ENCODE measurements at regions not wholly inside any gene's neighbourhood (a gene's known extent, or its start where the extent isn't known, plus 50 kb on each side); places are given as distances from the start of the nearest gene placed in this dataset.

DNA sequence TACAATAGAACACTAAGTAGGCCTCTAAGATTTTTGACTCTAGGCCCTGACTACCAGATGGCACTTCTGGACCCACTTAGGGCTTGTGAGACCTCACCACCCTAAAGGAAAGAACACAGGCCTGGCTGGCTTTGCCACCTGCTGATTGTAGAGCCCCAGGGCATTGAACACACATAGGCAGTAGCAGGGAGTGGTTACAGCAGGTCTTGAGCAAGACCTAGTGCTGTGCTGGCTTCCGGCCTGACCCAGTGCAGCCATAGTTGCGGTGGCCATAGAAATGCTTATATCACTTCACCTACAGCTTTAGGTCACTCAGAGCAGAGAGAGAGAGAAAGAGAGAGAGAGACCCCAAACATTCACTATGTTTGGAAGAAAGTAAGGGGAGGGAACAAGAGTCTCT, 223.2 kb downstream of the LRATD1 start:
- intact Hi-C loops (cut with DNase I; ENCODE audit: low total_unique reads): no loop called here

DNA sequence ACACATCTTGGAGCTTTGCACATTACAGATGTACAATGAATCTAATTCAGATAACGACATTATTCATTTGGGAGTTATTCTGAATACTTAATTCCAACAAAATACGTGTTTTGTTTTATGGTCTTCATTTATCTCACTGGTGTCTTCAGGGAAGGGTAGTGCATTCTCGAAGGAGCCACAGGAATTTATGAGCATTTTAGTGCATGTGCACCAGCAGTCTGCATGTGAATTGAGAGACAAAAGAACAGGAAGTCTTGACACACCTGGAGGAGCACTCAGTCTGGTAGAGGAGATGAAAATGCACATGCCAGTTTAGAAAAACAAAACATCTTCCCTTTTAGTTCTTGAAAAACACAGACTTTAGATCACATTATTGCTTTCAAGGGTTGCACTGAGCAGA, 228.7 kb downstream of the LRATD1 start:
- Histone ChIP-seq H3K4me1 (no peaks in the 10 kb centered on the region), H3K4me3 (no peak overlapping the region), H3K27ac (no peak overlapping the region), H3K36me3 (no peaks in the 10 kb centered on the region), H3K9me3 (peaks cover 0 to 26% (median 17%) of the 10 kb centered on the region in 8 donors), H3K27me3 (replicated peaks in 1 of 7) (no peaks in the 10 kb centered on the region)
- intact Hi-C loops (cut with DNase I; ENCODE audit: low total_unique reads): no loop called here
- TF ChIP-seq, protein P1, sequence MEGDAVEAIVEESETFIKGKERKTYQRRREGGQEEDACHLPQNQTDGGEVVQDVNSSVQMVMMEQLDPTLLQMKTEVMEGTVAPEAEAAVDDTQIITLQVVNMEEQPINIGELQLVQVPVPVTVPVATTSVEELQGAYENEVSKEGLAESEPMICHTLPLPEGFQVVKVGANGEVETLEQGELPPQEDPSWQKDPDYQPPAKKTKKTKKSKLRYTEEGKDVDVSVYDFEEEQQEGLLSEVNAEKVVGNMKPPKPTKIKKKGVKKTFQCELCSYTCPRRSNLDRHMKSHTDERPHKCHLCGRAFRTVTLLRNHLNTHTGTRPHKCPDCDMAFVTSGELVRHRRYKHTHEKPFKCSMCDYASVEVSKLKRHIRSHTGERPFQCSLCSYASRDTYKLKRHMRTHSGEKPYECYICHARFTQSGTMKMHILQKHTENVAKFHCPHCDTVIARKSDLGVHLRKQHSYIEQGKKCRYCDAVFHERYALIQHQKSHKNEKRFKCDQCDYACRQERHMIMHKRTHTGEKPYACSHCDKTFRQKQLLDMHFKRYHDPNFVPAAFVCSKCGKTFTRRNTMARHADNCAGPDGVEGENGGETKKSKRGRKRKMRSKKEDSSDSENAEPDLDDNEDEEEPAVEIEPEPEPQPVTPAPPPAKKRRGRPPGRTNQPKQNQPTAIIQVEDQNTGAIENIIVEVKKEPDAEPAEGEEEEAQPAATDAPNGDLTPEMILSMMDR (IDR thresholded peaks at IDR 0.05 in 8 of 11, conservative IDR thresholded peaks at IDR 0.05 in 3 of 11): no peak
- TF ChIP-seq POLR2A (IDR thresholded peaks at IDR 0.05): no peak
- TF ChIP-seq POLR2AphosphoS5 (IDR thresholded peaks at IDR 0.05): no peak
- DNase-seq: no peak
- 61 to 78% (median 75%) methylated on average over 3 of the region's 3 CpGs for WGBS, 5 donors

More for the DNA sequence above, 223.2 kb downstream of the LRATD1 start:
- H3K4me1 ChIP-seq: no peaks in the 10 kb centered on the region
- H3K4me3 ChIP-seq: no peak overlapping the region
- H3K27ac ChIP-seq: no peak overlapping the region
- 76 to 96% (median 94%) methylated on average over 2 of the region's 2 CpGs for WGBS, 5 donors
- no peak for DNase-seq
- no peaks in the 10 kb centered on the region for H3K36me3 ChIP-seq
- TF ChIP-seq, protein P1 (IDR thresholded peaks at IDR 0.05 in 8 of 11, conservative IDR thresholded peaks at IDR 0.05 in 3 of 11): no peak
- TF ChIP-seq POLR2A (IDR thresholded peaks at IDR 0.05): no peak
- no peak for TF ChIP-seq POLR2AphosphoS5 (IDR thresholded peaks at IDR 0.05)
- H3K9me3 ChIP-seq: peaks cover 0 to 48% (median 33%) of the 10 kb centered on the region in 8 donors
- no peaks in the 10 kb centered on the region for H3K27me3 ChIP-seq (replicated peaks in 1 of 7)

DNA sequence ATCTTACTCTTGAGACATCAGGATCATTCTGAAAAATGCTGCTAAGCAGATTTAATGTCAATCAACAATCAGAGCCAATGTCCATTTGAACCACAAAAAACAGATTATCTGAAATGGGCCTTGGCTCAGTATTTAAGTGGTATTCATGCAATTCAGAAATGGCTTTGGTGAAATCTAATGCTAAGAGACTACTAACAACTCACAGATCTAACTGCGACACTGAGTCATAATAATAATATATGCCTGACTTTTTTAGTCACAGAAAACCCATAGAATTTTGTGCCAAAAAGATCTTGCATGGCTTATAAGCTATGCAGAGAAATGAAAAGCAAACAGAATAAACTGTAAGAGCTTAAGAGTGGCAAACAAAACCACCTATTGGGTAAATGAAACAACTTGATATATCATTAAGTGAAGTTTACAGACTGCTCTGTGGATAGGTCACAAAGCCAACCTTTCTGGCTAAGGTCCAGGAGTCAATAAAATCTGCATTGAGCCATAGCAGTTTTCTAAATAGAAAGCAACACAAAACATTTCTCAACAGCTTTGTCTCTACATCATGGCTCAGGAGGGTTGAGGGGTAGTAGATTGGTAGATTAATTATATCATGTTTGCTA, 234.3 kb downstream of the LRATD1 start:
- DNase-seq: no peak
- H3K27ac ChIP-seq: no peak overlapping the region
- intact Hi-C loops (cut with DNase I; ENCODE audit: low total_unique reads): no loop called here
- H3K4me1 ChIP-seq: no peaks in the 10 kb centered on the region
- WGBS, 5 donors: 60 to 90% (median 83%) methylated on average over 1 of the region's 1 CpG
- H3K27me3 ChIP-seq (replicated peaks in 1 of 7): no peaks in the 10 kb centered on the region
- H3K4me3 ChIP-seq: no peak overlapping the region
- H3K36me3 ChIP-seq: no peaks in the 10 kb centered on the region
- TF ChIP-seq, protein P1 (IDR thresholded peaks at IDR 0.05 in 8 of 11, conservative IDR thresholded peaks at IDR 0.05 in 3 of 11): no peak
- TF ChIP-seq POLR2AphosphoS5 (IDR thresholded peaks at IDR 0.05) (no peak), POLR2A (IDR thresholded peaks at IDR 0.05) (no peak)
- H3K9me3 ChIP-seq: peaks cover 0 to 20% (median 6%) of the 10 kb centered on the region in 8 donors

DNA sequence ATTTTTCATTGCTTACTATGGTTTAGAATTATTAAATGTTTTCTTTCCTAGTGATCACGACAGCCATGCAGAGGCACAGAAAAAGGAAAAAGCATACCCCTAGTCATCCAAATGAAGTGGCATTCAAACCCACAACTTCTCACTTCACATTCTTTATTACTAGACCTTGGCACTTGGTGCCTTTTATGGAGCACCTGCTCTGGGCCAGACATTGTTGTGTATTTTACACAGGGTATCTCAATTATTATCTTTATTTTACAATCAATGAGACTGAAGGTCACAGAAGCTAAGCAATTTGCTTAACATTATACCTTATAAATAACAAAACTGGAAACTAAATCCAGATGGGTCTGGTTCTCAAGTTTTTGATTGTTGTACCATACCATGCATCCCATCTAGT, 235.3 kb downstream of the LRATD1 start:
- H3K4me3 ChIP-seq: no peak overlapping the region
- intact Hi-C loops (cut with DNase I; ENCODE audit: low total_unique reads): no loop called here
- no peak overlapping the region for H3K27ac ChIP-seq
- DNase-seq: no peak
- no peak for TF ChIP-seq POLR2A (IDR thresholded peaks at IDR 0.05)
- TF ChIP-seq POLR2AphosphoS5 (IDR thresholded peaks at IDR 0.05): no peak
- TF ChIP-seq, protein P1 (IDR thresholded peaks at IDR 0.05 in 8 of 11, conservative IDR thresholded peaks at IDR 0.05 in 3 of 11): no peak
- H3K27me3 ChIP-seq (replicated peaks in 1 of 7): no peaks in the 10 kb centered on the region
- H3K9me3 ChIP-seq: peaks cover 0 to 20% (median 9%) of the 10 kb centered on the region in 8 donors
- WGBS, 5 donors: 75 to 80% (median 78%) methylated on average over 1 of the region's 1 CpG
- no peaks in the 10 kb centered on the region for H3K4me1 ChIP-seq
- H3K36me3 ChIP-seq: no peaks in the 10 kb centered on the region
